GM21390 (cell line): ENCODE measurements at regions not wholly inside any gene's neighbourhood (a gene's known extent, or its start where the extent isn't known, plus 50 kb on each side); places are given as distances from the start of the nearest gene placed in this dataset.

ENCODE experiments used
- ATAC-seq: cut with Tn5 transposase; IDR thresholded peaks from one replicate; pipeline ENCODE4 v1.9.1; 2021; ENCODE audit not compliant: unreplicated experiment

DNA sequence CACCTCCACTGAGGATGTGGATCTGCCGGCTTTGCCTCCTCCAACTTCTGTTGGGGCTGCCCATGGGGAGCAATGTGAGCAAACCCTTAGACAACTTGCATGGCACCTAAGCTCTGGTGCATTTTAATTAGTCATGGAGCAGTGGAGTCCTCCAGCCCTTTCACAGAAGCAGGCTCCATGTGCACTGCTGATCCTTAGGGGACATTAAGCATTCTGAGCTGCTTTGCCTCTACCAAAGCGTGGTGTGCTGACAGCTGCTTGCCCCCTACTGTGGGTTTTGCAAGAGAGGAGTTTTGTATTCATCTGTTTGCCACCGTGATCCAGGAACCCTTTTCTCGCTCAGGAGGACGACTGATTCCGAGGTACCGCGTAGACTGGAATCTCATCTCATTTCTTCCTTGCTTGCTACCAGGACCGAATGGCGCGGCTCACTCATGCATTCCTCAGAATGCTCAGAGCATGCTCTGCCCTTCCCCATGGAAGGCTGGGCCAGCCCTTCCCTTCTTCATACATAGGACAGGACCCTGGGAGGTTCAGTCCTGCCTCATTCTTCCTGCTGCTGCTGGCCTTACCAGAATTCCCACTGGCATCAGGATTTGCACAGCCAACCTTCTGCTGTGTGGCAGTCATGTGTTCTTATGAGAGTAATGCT lies 432.5 kb downstream of the GADD45G start:
- no peak for ATAC-seq

DNA sequence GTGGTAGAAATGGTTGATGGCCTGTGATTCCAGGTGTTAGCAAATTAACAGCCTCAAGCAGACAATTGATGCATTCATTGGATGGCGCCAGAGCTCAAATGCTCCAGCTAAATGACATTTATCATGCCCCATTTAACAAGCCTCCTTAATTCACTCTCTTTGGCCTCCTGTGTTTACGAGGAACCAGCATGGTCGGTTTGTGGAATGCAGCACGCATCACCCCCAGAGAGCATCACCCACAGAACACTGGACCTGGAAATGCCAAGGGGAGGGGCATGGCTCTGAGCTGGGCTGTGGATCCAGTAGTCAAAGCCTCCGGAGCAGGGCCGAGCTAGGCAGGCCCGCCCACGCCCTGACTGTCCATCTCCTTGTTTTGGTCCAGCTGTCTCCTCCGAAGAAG lies 434.0 kb downstream of the GADD45G start:
- ATAC-seq, result no peak

DNA sequence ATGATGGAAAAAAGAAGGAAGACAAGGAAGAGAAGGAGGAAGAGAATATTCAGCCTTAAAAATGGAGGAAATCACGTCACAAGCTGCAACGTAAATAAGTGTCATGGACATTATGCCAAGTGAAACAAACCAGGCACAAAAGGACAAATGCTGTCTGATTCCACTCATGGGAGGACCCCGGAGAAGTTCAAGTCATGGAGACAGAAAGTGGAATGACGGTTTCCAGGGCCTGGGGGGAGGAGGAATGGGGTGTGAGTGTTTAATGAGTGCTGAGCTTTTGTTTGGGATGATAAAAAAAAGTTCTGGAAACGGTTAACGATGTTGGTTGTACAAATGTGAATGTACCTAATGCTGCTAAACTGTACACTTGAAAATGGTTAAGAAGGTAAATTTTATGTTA lies 439.5 kb downstream of the GADD45G start:
- ATAC-seq, result no peak

DNA sequence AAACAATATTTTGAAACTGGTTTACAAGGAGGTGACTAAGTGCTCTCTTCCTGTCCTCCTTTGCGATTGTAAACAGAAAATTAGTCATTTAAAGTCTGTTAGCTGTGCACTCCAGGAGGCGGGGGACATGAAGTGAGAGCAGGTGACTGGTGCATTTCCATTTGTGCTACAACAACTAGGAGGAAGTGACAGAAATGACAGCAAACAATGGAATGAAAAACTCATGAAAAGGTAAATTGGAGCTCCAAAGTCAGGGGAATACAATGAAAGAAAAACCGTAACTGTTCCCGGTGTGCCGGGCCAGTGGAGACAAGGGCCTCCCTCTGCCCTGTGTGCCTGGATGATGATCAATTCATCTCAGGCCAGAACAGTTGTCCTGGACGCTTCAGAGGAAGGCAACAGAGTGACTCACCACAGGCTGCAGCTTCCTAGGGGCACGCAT lies 439.9 kb downstream of the GADD45G start:
- ATAC-seq, result no peak

DNA sequence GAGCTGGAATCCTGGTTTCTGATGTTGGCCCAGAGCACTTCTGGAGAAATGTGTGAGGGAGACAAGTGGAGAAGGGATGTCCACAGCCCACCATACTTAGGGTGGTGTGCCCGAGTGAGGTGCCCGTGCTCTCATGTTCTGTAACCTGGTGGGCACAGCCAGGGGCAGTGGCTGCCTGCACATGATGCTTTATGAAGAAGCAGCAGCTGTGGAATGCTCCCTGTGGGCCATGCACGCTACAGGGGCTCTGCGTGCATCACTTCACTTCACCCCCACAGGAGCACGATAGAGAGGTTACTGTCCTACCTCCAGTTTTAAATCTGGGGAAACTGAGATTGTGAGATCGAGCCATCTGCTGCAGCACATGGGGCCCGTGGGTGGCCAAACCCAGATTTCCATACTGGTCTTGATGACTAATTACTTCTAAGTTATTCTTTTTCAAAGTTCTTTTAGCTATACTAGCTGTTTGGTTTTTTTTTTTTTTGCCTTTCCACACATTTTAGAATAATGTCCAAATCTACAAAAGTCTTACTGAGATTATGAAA lies 441.6 kb downstream of the GADD45G start:
- ATAC-seq, result no peak

DNA sequence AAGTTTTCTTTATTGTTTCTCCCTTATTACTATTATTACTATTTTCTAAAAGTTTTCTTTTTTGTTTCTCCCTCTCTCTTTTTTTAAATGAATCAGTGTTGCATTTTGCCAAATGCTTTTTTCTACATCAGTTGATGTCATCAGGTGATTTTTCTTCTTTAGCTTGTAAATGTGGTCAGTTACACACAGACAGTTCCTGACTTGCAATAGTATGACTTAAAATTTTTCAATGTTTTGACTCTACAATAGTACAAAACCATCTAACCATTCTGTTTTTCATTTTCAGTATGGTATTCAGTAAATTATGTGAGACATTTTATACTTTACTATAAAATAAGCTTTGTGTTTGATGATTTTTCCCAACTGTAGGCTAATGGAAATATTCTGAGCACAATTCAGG lies 443.0 kb downstream of the GADD45G start:
- no peak for ATAC-seq

DNA sequence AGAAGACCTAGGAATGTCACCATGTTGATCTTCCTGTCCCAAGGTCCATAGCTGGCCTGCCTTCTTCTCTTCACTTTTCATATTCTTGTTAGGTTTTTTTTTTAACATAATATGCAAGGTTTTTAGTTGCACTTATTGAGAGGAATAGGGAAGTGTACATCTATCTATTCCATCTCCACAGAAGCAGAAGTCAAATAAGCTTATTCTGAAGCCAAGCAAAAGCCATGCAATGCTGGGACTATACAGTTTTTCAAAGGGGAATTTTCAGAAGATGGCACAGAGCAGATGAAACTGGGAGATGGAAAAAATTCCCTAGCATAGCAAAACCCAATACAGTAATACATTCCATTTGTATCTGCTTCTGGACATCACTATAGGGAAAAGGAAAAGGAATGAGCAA lies 447.6 kb downstream of the GADD45G start:
- ATAC-seq, result no peak

DNA sequence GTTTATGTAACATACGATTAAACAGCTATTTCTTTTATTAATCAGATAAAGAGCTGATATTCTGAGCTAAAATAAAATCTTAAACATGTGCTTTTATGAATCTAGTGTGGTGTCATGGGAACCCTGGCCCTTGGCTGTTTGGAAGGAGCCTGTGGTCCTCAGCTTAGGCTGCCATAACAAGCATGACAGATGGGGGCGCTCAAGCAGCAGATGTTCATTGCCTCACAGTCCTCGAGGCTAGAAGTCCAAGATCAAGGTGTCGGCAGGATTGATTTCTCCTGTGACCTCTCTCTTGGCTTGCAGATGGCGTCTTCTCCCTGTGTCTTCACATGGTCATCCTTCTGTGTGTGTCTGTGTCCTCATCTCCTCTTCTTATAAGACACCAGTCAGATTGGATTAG lies 448.2 kb downstream of the GADD45G start:
- no peak for ATAC-seq

DNA sequence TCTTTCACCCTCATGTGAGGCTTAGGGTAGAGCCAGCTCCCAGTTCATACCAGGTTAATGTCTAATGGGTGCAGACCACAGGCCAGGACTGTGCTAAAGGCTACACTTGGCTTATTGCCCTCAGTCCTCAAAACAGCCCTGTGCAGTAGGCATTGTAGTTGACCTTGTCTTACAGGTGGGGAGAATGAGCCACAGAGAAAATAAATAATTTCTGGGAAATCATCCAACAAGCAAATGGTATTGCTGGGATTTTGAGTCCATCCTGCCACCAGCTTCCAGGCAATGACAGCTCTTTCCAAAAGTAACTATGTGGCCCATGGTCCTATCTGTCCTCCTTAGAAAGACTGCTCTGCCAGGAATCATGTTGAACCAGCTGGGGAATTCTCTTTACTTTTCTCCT lies 450.0 kb downstream of the GADD45G start:
- no peak for ATAC-seq

DNA sequence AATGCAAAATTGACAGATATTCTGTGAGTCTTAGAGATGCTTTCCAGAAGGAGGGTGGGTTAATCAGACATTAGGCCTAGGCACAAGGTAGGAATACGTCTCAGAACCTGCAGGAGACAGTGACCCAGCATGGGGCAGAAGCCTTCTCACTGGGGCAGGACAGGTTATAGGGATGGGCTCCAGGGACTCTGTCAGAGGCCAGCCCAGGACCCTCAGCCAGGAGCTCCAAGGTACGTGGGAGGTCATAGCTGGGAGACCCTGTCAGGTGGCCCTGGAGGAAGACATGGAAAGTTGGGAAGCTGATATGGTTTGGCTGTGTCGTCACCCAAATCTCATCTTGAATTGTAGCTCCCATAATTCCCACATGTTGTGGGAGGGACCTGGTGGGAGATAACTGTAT lies 450.4 kb downstream of the GADD45G start:
- ATAC-seq, result no peak

DNA sequence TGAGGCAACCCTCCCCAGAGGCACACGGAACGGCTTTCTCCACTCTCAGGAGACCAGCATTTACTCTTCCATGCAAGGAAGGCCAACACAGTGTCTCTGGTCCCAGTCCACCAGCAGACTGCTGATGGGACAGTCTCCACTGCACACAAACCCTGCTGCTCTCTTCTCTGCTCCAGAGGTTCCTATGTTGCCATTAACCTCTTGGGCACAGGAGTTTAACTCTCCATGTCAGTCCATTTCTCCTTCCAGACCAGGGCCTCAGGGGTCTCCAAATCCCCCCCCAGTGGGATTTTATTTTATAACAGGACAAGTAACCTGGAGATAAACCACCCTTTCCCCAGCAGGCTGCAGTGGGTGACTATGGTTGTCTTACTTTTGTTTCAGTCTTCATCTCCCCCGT lies 452.5 kb downstream of the GADD45G start:
- ATAC-seq, result no peak

DNA sequence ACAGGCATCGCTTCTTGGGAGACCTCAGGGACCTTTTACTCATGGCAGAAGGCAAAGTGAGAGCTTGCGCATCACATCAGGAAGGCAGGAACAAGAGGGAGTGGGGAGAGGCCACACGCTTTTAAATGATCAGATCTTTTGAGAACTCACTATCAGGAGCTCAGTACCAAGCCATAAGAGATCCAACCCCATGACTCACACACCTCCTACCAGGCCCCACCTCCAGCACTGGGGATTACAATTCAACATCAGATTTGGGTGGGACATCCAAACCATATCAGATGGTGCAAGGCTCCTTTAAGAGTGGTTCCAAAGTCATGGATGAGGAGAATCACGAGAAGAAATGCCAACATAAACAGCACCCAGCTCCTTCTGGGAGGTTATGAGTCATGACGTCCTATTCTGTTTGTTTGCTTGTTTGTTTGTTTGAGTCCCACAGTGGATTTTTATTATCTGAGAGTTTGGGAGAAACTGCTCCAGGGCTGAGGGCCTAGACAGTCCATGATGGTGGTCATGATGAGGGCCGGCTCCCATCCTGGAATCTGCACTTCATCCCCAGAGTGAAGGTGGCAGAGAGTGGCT lies 453.5 kb downstream of the GADD45G start:
- ATAC-seq, result no peak

DNA sequence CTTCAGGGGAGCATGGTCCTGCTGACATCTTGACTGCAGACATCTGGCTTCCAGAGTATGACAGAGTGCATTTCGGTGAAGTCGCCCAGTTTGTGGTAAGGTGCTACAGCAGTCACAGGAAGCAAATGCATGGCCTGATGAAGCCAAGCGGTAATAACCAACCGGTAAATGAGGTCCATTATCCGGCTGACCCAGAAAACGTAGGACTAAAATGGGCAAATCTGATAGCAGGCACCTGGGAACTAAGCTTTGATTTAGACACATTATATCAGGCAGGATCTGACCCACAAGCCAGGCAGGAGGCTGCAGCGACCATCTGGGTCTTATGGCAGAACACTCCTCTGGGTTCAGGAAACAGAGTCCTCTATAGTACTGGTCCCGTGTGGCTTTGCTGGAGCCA lies 454.6 kb downstream of the GADD45G start:
- ATAC-seq, result no peak

DNA sequence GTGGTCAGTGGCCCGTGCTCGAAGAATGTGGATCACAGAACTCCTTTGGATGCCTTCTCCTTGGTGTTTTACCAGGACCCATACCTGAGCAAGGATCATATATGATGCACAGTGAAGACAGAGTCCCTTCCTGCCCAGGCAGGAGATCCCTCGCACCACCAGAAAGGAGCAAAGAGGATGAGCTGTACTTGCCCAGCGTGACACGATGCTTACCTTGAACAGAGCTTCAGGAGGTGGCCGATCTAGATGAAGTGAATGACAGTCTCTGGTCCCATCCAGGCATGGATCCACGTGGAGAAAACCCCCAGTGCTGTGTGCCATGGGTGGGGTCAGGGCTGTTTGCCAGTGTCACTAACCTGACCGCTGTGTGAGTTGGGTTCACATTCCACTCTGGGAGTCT lies 455.4 kb downstream of the GADD45G start:
- no peak for ATAC-seq

DNA sequence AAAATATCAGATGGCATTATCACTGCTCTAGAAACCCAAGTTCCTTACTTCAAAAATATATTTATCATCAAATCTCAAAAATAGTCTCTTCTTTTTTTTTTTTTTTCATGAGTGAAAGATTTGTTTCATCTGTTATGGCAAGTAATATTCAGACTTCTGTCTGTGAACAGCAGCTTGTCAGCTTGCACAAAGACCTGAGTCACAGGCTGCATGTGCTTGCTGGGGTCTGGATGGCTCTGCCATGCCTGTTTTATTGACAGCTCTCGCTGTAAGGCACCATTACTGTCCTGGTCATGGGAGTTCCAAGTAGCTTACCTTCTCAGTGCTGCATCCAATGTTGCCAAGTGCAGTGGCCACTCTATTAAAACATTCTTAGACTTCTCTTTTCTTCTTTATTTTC lies 456.4 kb downstream of the GADD45G start:
- no peak for ATAC-seq

DNA sequence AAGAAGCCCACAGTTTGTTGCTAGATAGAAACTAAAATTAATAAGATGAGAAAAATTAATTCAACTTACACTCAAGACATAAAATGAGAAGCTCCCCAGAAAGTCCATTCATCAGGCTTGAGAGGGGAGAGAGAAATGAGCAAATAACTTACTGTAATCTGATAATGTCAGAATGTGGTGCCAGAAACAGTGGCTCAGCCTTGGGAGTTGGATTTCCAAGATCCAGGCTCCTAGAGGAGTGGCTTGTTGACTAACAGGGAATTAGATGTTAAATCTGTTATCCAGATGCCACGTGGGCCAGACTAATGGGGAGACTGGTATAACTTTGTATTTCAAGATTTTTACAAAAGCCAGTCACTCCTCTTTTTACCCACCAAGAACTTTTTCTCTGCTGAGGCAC lies 458.2 kb downstream of the GADD45G start:
- ATAC-seq, result no peak

DNA sequence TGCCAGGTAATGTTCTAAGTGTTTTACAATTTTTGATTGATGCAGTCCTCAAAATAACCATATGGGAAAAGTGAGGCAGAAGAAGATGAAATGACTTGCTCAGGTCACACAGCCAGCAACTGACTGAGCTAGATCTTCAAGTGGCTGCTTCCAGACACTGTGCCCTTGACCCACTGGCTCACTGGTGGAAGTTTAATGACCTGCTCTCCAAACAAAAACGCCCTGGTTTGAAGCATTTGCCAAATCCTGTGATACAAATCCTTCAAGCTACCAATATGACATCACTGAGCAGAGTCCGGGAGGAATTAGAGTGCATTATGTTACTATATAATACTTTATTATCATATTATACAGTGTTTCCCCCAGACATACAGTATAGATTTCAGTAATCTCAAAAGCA lies 459.4 kb downstream of the GADD45G start:
- no peak for ATAC-seq

DNA sequence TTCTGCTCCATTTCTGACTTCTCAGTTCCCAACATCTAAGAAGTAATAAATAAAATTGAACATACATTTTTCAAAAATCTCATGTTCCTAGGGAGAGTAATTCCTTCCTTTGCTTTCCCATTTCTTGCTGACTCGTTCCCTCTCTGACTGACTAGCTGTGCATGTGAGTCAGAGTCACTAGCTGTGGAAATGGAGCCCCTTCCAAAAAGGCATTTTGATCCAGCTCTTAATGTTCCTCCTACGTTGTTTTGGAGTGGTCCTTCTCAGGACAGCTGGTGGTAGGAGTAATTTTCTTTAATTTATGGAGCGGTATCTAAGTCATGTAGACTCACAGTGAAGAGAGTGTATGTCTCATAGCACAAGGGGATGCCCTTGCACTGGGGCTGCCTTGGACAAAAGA lies 460.2 kb downstream of the GADD45G start:
- ATAC-seq, result no peak

DNA sequence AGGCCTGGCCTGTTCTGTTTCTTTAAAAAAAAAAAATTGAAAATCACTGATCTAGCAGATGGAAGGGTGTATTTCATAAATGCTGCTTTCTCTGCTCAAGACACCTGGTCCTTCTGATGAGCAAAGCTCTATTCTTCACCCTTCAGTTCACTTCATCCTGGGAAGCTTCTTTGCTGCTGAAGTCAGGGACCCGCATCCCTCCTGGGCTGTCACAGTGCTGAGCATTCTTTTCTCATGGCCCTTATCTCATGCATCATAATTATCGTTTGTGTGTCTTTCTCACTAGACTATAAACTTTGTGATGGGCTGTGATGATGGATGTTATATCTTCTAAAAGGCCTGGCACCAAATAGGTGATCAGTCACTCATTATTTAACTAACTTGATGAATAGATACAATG lies 461.0 kb downstream of the GADD45G start:
- no peak for ATAC-seq

DNA sequence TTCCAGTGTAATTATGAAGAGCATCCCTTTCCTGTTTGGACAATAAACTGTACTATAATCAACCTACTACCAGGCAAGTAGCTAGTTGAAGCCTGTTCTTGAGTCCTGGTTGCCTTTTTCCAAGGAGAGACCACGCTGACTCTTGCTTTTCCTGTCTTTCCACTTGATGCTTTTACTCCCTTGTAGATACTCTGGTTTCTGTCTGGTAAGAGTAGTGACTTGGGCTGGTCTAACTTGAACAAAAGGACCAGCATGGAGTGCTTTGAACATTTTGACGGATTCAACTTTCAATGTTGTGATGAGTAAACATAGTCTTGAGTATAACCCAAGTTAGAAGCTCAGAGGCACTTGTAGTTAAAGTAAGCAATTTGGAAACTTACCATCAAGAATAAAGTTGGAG lies 464.3 kb downstream of the GADD45G start:
- ATAC-seq, result no peak

DNA sequence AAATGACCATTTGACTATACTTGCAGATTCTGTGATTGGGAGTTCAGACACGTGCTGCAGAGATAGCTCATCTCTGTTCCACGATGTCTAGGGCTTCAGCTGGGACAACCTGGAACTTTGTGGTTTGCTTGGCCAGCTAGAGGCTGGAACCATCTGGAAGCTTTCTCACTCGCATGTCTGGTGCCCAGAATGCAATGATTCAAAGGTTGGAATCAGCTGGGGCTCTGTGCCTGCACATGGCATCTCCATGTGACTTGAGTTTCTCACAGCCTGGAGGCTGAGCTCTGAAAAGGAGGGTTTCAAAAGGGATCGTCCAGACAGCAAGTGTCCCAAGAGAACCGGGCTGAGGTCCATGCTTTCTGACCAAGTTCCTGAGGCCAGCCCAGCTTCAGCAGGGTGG lies 465.2 kb downstream of the GADD45G start:
- ATAC-seq, result no peak

DNA sequence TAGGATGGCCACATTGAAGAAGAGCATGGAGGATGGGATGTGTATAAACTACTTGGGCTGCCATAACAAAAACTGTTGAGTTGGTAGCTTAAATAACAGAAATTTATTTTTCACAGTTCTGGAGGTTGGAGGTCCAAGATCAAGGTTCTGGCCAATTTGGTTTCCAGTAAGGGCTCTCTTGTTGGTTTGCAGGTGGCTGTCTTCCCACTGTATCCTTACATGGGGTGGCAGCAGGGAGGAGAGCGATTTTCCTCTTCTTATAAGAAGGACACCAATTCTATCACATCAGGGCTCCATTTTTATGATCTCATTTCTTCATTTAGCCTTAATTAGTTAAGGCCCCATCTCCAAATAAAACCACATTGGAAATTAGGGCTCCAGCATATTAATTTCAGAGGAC lies 465.7 kb downstream of the GADD45G start:
- ATAC-seq, result no peak
